HEK293T (cell line): ENCODE measurements at regions not wholly inside any gene's neighbourhood (a gene's known extent, or its start where the extent isn't known, plus 50 kb on each side); places are given as distances from the start of the nearest gene placed in this dataset.

Experiments used
- CTCF ChIA-PET: fragments of 350-600 bp; formaldehyde crosslinking; extraction: SDS; loops from one replicate; lab custom pipeline; 2021; ENCODE audit warnings: antibody characterized with exemption, inconsistent platforms; lab: Yijun Ruan, JAX
- POLR2A ChIA-PET: fragments of 350-600 bp; formaldehyde crosslinking; extraction: SDS; loops from one replicate; lab custom pipeline; 2020; ENCODE audit warnings: antibody characterized with exemption, inconsistent platforms; lab: Yijun Ruan, JAX
- DNase-seq: peaks from one replicate; pipeline ENCODE4 v3.0.0; 2012; ENCODE audit warnings: mixed read lengths; ENCODE audit errors: extremely low spot score
- ARNT ChIP-seq: fragments of 450-650 bp; IDR thresholded peaks from 2 replicates; pipeline ENCODE4 v1.6.1; 2017; ENCODE audit warnings: mild to moderate bottlenecking
- BHLHE40 ChIP-seq: fragments of 450-650 bp; IDR thresholded peaks from 2 replicates; pipeline ENCODE4 v1.6.1; 2016; ENCODE audit warnings: mild to moderate bottlenecking, moderate library complexity, borderline replicate concordance
- CTBP1 ChIP-seq: fragments of 450-650 bp; IDR thresholded peaks from 2 replicates; pipeline ENCODE4 v1.6.1; 2016; ENCODE audit warnings: borderline replicate concordance
- ELF4 ChIP-seq: fragments of 450-650 bp; IDR thresholded peaks from 2 replicates; pipeline ENCODE4 v1.6.1; 2017; ENCODE audit warnings: antibody characterized with exemption
- FOXA1 ChIP-seq: fragments of 450-650 bp; IDR thresholded peaks from 2 replicates; pipeline ENCODE4 v1.6.1; 2016; ENCODE audit warnings: mild to moderate bottlenecking
- FOXK2 ChIP-seq: fragments of 450-650 bp; IDR thresholded peaks from 2 replicates; pipeline ENCODE4 v1.6.1; 2016; ENCODE audit warnings: mild to moderate bottlenecking
- FOXM1 ChIP-seq: fragments of 450-650 bp; IDR thresholded peaks from 2 replicates; pipeline ENCODE4 v1.6.1; 2017; ENCODE audit warnings: mild to moderate bottlenecking, borderline replicate concordance
- HDGF ChIP-seq: fragments of 450-650 bp; IDR thresholded peaks from 2 replicates; pipeline ENCODE4 v1.6.1; 2017; ENCODE audit warnings: antibody characterized with exemption, borderline replicate concordance
- L3MBTL2 ChIP-seq: fragments of 450-650 bp; conservative IDR thresholded peaks from 2 replicates; pipeline ENCODE4 v1.6.1; 2016; ENCODE audit warnings: mild to moderate bottlenecking
- LEF1 ChIP-seq: fragments of 450-650 bp; IDR thresholded peaks from 2 replicates; pipeline ENCODE4 v1.6.1; 2017; ENCODE audit warnings: mild to moderate bottlenecking, borderline replicate concordance
- NFRKB ChIP-seq: fragments of 450-650 bp; IDR thresholded peaks from 2 replicates; pipeline ENCODE4 v1.6.1; 2016; ENCODE audit warnings: mild to moderate bottlenecking, moderate library complexity
- PKNOX1 ChIP-seq: fragments of 450-650 bp; IDR thresholded peaks from 2 replicates; pipeline ENCODE4 v1.6.1; 2016
- SP1 ChIP-seq: fragments of 450-650 bp; IDR thresholded peaks from 2 replicates; pipeline ENCODE4 v1.6.1; 2017
- SUZ12 ChIP-seq: fragments of 450-650 bp; IDR thresholded peaks from 2 replicates; pipeline ENCODE4 v1.6.1; 2016; ENCODE audit warnings: mild to moderate bottlenecking
- TARDBP ChIP-seq: fragments of 450-650 bp; IDR thresholded peaks from 2 replicates; pipeline ENCODE4 v1.6.1; 2016
- ZNF384 ChIP-seq: fragments of 450-650 bp; IDR thresholded peaks from 2 replicates; pipeline ENCODE4 v1.6.1; 2016

GRCh38 chr2:47662552-47662951 is 91.8 kb upstream of the KCNK12 start:
- CTCF ChIA-PET: no interaction called here
- POLR2A ChIA-PET: no interaction called here

GRCh38 chr2:47661310-47661709 is 90.5 kb upstream of the KCNK12 start:
- DNase-seq: no peak
- ChIA-PET CTCF (interaction anchor here (0.9 kb wide), 1 partner anchor 224 kb away, joined by 3 read pairs; no protein-coding TSS in a partner anchor), POLR2A (no interaction called here)
- no peak for TF ChIP-seq SUZ12
- no peak for TF ChIP-seq NFRKB
- no peak for TF ChIP-seq ARNT
- no peak for TF ChIP-seq LEF1
- no peak for TF ChIP-seq CTBP1
- no peak for TF ChIP-seq ELF4
- TF ChIP-seq PKNOX1: no peak
- no peak for TF ChIP-seq FOXA1
- TF ChIP-seq ZNF384: no peak
- no peak for TF ChIP-seq TARDBP
- TF ChIP-seq BHLHE40: no peak
- TF ChIP-seq FOXM1: no peak
- TF ChIP-seq FOXK2: no peak

More at GRCh38 chr2:47662552-47662951, 91.8 kb upstream of the KCNK12 start:
- TF ChIP-seq HDGF (no peak), SUZ12 (no peak), NFRKB (no peak), SP1 (no peak), PKNOX1 (no peak), ARNT (no peak), FOXK2 (no peak), ZNF384 (no peak), LEF1 (no peak), TARDBP (no peak), FOXA1 (no peak), L3MBTL2 (no peak), BHLHE40 (no peak), ELF4 (no peak)
- no peak for DNase-seq

- DNase-seq: no peak
- ChIA-PET POLR2A (no interaction called here), CTCF (no interaction called here)
- TF ChIP-seq LEF1 (no peak), SP1 (no peak), ZNF384 (no peak), PKNOX1 (no peak), L3MBTL2 (no peak), ELF4 (no peak), FOXK2 (no peak), FOXM1 (no peak)
These were observed 89.4 kb upstream of the KCNK12 start for GRCh38 chr2:47660168-47660567.

GRCh38 chr2:47658646-47659320 is 88.0 kb upstream of the KCNK12 start:
- no peak for DNase-seq
- CTCF ChIA-PET: no interaction called here
- POLR2A ChIA-PET: interaction anchor here (1.2 kb wide), 1 partner anchor 16 kb away, joined by 3 read pairs; no protein-coding TSS in a partner anchor
- TF ChIP-seq NFRKB (no peak), FOXA1 (no peak), TARDBP (no peak), ZNF384 (no peak), ELF4 (no peak), HDGF (no peak), PKNOX1 (no peak), FOXM1 (no peak), SUZ12 (no peak), ARNT (no peak), SP1 (no peak), LEF1 (no peak), L3MBTL2 (no peak), CTBP1 (no peak), FOXK2 (no peak)

- TF ChIP-seq ELF4 (no peak), LEF1 (no peak), FOXK2 (no peak), ARNT (no peak), PKNOX1 (no peak), BHLHE40 (no peak)
- ChIA-PET CTCF (interaction anchor here (0.8 kb wide), 1 partner anchor 93 kb away, joined by 3 read pairs; no protein-coding TSS in a partner anchor), POLR2A (interaction anchor here (1.2 kb wide), 1 partner anchor 16 kb away, joined by 3 read pairs; no protein-coding TSS in a partner anchor)
- DNase-seq: no peak
These were observed 87.2 kb upstream of the KCNK12 start for GRCh38 chr2:47657886-47658489.
